ENCODE measurements at regions not wholly inside any gene's neighbourhood (a gene's known extent, or its start where the extent isn't known, plus 50 kb on each side); places are given as distances from the start of the nearest gene placed in this dataset.
"Not testable (repeated sequence)": the region's sequence is repeated elsewhere in the genome, so short reads cannot be mapped to it uniquely, and the experiment has no call there.

- TF ChIP-seq CTCF (IDR thresholded peaks at IDR 0.05), result no peak
- DNase-seq (ENCODE audit: low spot score), result no peak
- no peak for ATAC-seq (ENCODE audit: low FRiP score)
These were observed 1431.5 kb downstream of the BRINP3 start for GRCh38 chr1:189046127-189046526.

GRCh38 chr1:189084811-189085210, 1392.9 kb downstream of the BRINP3 start:
- no peak for TF ChIP-seq CTCF (IDR thresholded peaks at IDR 0.05)
- no peak for DNase-seq (ENCODE audit: low spot score)
- no peak for ATAC-seq (ENCODE audit: low FRiP score)

GRCh38 chr1:189103956-189104355, 1373.7 kb downstream of the BRINP3 start:
- TF ChIP-seq CTCF (IDR thresholded peaks at IDR 0.05), result no peak
- no peak for ATAC-seq (ENCODE audit: low FRiP score)
- DNase-seq (ENCODE audit: low spot score), result no peak

- TF ChIP-seq CTCF (IDR thresholded peaks at IDR 0.05), result no peak
- no peak for DNase-seq (ENCODE audit: low spot score)
- ATAC-seq (ENCODE audit: low FRiP score), result no peak
These were observed 1360.4 kb downstream of the BRINP3 start for GRCh38 chr1:189117072-189117770.

GRCh38 chr1:189121941-189122340, 1355.7 kb downstream of the BRINP3 start:
- ATAC-seq (ENCODE audit: low FRiP score) (no peak), DNase-seq (ENCODE audit: low spot score) (no peak)
- no peak for TF ChIP-seq CTCF (IDR thresholded peaks at IDR 0.05)

GRCh38 chr1:189125694-189126093, 1352.0 kb downstream of the BRINP3 start:
- ATAC-seq (ENCODE audit: low FRiP score), result no peak
- TF ChIP-seq CTCF (IDR thresholded peaks at IDR 0.05), result no peak

GRCh38 chr1:189131576-189131975, 1346.1 kb downstream of the BRINP3 start:
- DNase-seq (ENCODE audit: low spot score) (no peak), ATAC-seq (ENCODE audit: low FRiP score) (no peak)
- TF ChIP-seq CTCF (IDR thresholded peaks at IDR 0.05), result no peak

More at GRCh38 chr1:189125694-189126093, 1352.0 kb downstream of the BRINP3 start:
- DNase-seq (ENCODE audit: low spot score), result no peak

GRCh38 chr1:189139748-189140147, 1337.9 kb downstream of the BRINP3 start:
- not testable (repeated sequence) for ATAC-seq (ENCODE audit: low FRiP score); DNase-seq (ENCODE audit: low spot score)

Measured in omental fat pad (tissue), 3 donors.